GM21717 (cell line): ENCODE measurements at regions not wholly inside any gene's neighbourhood (a gene's known extent, or its start where the extent isn't known, plus 50 kb on each side); places are given as distances from the start of the nearest gene placed in this dataset.

Experiments
- ATAC-seq: cut with Tn5 transposase; IDR thresholded peaks from one replicate; pipeline ENCODE4 v1.9.1; 2021; ENCODE audit warnings: mild to moderate bottlenecking, moderate library complexity; ENCODE audit not compliant: unreplicated experiment

DNA sequence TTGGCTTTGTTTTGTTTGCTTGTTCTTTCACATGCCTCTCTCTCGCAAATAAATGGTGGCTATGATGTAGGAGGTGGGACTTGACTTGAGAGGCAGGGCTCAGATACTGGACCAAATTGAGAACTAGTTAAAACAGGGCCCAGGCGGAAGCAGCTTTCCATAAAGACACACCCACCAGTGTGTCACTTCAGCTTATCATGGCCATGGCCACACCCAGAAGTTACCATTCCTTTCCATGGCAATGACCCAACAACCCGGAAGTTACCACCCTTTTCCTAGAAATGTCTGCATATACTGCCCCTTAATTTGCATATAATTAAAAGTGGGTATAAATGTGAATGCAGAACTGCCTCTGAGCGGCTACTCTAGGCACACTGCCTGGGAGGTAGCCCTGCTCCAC, 62.6 kb upstream of the CNTN4 start:
- ATAC-seq, result no peak

DNA sequence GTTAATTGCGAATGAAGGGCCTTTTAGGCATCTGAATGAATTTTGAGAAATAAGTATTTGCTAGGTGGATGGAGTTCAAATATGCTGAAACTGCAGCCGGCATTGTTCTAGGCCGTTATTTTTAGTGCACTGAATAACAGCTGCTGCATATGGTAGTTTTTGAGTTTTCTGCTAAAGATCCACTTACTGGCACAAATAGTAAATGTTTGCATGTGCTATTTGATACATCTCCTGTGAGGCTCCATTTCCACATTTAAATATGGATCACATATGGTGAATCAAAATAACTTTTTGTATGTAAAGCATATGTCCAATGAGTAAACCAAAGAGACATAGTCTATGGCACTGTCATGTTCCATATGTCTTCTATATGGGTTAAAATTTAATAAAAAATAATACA, 56.7 kb upstream of the CNTN4 start:
- no peak for ATAC-seq
